Motor neuron (in vitro differentiated cells): ENCODE measurements at regions not wholly inside any gene's neighbourhood (a gene's known extent, or its start where the extent isn't known, plus 50 kb on each side); places are given as distances from the start of the nearest gene placed in this dataset.
"Not testable (repeated sequence)": the region's sequence is repeated elsewhere in the genome, so short reads cannot be mapped to it uniquely, and the experiment has no call there.

Source experiments
- ATAC-seq, 8 experiments: fragments of 200-7000 bp; cut with Tn5 transposase; replicated peaks in 6 of 8; 2 replicates each; pipeline ENCODE4 v1.8.0; 2021; ENCODE audit warnings: mild to moderate bottlenecking in 8 of 8, moderate library complexity in 8 of 8
- H3K27ac ChIP-seq, 2 donors: fragments of 250-450 bp; sonication (Bioruptor Pico); 2 replicates each; pipeline ENCODE4 v1.9.0; 2021; ENCODE audit warnings: antibody characterized with exemption in 2 of 2, mild to moderate bottlenecking in 2 of 2, moderate library complexity in 1 of 2
- H3K4me1 ChIP-seq, 2 donors: fragments of 250-450 bp; sonication (Bioruptor Pico); replicated peaks in 1 of 2; 2 replicates each; pipeline ENCODE4 v1.6.1; 2021; ENCODE audit warnings: antibody characterized with exemption in 2 of 2, mild to moderate bottlenecking in 2 of 2, moderate library complexity in 1 of 2
- H3K4me3 ChIP-seq, 5 donors: fragments of 250-450 bp; sonication (Bioruptor Pico); 2 replicates each; pipeline ENCODE4 v1.9.0; 2021; ENCODE audit warnings: antibody characterized with exemption in 5 of 5, mild to moderate bottlenecking in 5 of 5, moderate library complexity in 4 of 5
- WGBS, 10 experiments: fragments of 450-650 bp; shearing (Covaris generic); methylation state at CpG; one replicate each; pipeline ENCODE4 v1.0.0; 2022; 5-methylcytosine and 5-hydroxymethylcytosine counted together
- in situ Hi-C, 9 experiments: fragments of 400-800 bp; cut with MboI; loops; one replicate each; pipeline ENCODE4 v1.15.0; 2021; ENCODE audit warnings: low sequenced_read_pairs in 9 of 9, low pct_unique_long_range_greater_than_20kb in 2 of 9; ENCODE audit not compliant: unreplicated experiment in 9 of 9

- Histone ChIP-seq H3K4me3 (no peak overlapping the region), H3K4me1 (no peaks in the 10 kb centered on the region), H3K27ac (no peak overlapping the region)
- in situ Hi-C loops: no loop called here
- ATAC-seq: no peak
- 0 to 100% (median 80%) methylated on average over 1 of the region's 1 CpG; no CpG with 5 or more reads in 1 of the 10 experiments for WGBS, 10 experiments
Measured at GRCh38 chr6:86791476-86791875, 145.9 kb upstream of the HTR1E start.

- in situ Hi-C loops: no loop called here
- ATAC-seq: peak in 3 of 8 experiments; percentile 67 to 98 (median 86)
- Histone ChIP-seq H3K27ac (no peak overlapping the region), H3K4me1 (no peaks in the 10 kb centered on the region), H3K4me3 (no peak overlapping the region)
- 0 to 86% (median 50%) methylated on average over 1 to 2 of the region's 2 CpGs; no CpG with 5 or more reads in 1 of the 10 experiments for WGBS, 10 experiments
Measured at GRCh38 chr6:86789779-86790411, 147.4 kb upstream of the HTR1E start.

- in situ Hi-C loops: no loop called here
- H3K4me3 ChIP-seq: no peak overlapping the region
- ATAC-seq: no peak
- H3K4me1 ChIP-seq: no peaks in the 10 kb centered on the region
- H3K27ac ChIP-seq: no peak overlapping the region
Measured at GRCh38 chr6:86782328-86782727, 155.0 kb upstream of the HTR1E start.

DNA sequence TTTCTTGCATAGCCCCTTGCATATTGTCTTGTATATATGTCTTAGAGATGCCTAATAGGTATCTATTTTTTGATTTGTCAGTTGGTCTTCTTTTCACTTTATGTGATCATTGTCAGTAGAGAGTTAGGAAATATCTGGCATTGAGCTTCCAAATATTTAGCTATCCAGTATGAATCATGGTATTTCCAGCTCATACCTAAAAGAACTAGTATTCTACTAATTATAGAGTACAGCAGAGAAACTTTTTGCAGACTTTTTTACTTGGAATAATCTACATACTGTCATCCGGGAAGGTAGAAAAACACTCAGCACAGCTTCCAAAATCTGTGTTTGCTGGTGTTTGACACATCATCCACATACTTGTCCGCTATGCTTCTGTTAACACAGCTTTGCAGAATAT, 156.4 kb upstream of the HTR1E start:
- no peak overlapping the region for H3K27ac ChIP-seq
- in situ Hi-C loops: no loop called here
- 0 to 100% (median 83%) methylated on average over 1 to 2 of the region's 2 CpGs; no CpG with 5 or more reads in 1 of the 10 experiments for WGBS, 10 experiments
- no peak for ATAC-seq
- no peaks in the 10 kb centered on the region for H3K4me1 ChIP-seq
- no peak overlapping the region for H3K4me3 ChIP-seq

- in situ Hi-C loops: no loop called here
- no peak overlapping the region for H3K4me3 ChIP-seq
- no peak for ATAC-seq
- no peak overlapping the region for H3K27ac ChIP-seq
- H3K4me1 ChIP-seq: no peaks in the 10 kb centered on the region
Measured at GRCh38 chr6:86775893-86776292, 161.4 kb upstream of the HTR1E start.

- H3K27ac ChIP-seq: no peak overlapping the region
- in situ Hi-C loops: no loop called here
- ATAC-seq: no peak
- 33 to 100% (median 50%) methylated on average over 1 of the region's 1 CpG; no CpG with 5 or more reads in 5 of the 10 experiments for WGBS, 10 experiments
- H3K4me3 ChIP-seq: no peak overlapping the region
- no peaks in the 10 kb centered on the region for H3K4me1 ChIP-seq
Measured at GRCh38 chr6:86765211-86765610, 172.1 kb upstream of the HTR1E start.

GRCh38 chr6:86759953-86760352, 177.4 kb upstream of the HTR1E start:
- ATAC-seq, in situ Hi-C loops, H3K4me1 ChIP-seq, H3K4me3 ChIP-seq, H3K27ac ChIP-seq: not testable (repeated sequence)

GRCh38 chr6:86756640-86757229, 180.6 kb upstream of the HTR1E start:
- peaks cover 0 to 7% of the 10 kb centered on the region in 2 donors for H3K4me1 ChIP-seq
- no peak overlapping the region for H3K4me3 ChIP-seq
- ATAC-seq: peak in 3 of 8 experiments; percentile 63 to 86 (median 83)
- in situ Hi-C loops: no loop called here
- WGBS, 10 experiments: 0 to 33% (median 0%) methylated on average over 1 of the region's 1 CpG; no CpG with 5 or more reads in 1 of the 10 experiments
- peak overlapping the region in 1 of 2 donors; percentile 51 for H3K27ac ChIP-seq

GRCh38 chr6:86744048-86744447, 193.3 kb upstream of the HTR1E start:
- H3K4me3 ChIP-seq: no peak overlapping the region
- WGBS, 10 experiments: 0% methylated on average over 1 of the region's 1 CpG; no CpG with 5 or more reads in 9 of the 10 experiments
- no peak overlapping the region for H3K27ac ChIP-seq
- no peak for ATAC-seq
- no peaks in the 10 kb centered on the region for H3K4me1 ChIP-seq
- in situ Hi-C loops: no loop called here

- in situ Hi-C loops: no loop called here
- 0 to 100% (median 71%) methylated on average over 1 of the region's 1 CpG; no CpG with 5 or more reads in 5 of the 10 experiments for WGBS, 10 experiments
Measured at GRCh38 chr6:86738078-86738477, 199.2 kb upstream of the HTR1E start.

DNA sequence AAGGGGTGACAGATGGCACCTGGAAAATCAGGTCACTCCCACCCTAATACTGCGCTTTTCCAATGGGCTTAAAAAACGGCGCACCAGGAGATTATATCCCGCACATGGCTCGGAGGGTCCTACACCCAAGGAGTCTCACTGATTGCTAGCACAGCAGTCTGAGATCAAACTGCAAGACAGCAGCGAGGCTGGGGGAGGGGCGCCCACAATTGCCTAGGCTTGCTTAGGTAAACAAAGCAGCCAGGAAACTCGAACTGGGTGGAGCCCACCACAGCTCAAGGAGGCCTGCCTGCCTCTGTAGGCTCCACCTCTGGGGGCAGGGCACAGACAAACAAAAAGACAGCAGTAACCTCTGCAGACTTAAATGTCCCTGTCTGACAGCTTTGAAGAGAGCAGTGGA, 205.7 kb upstream of the HTR1E start:
- H3K4me3 ChIP-seq, H3K4me1 ChIP-seq, ATAC-seq, in situ Hi-C loops, H3K27ac ChIP-seq: not testable (repeated sequence)
- 80% methylated on average over 1 of the region's 8 CpGs; no CpG with 5 or more reads in 9 of the 10 experiments for WGBS, 10 experiments

More at GRCh38 chr6:86738078-86738477, 199.2 kb upstream of the HTR1E start:
- ATAC-seq: no peak
- Histone ChIP-seq H3K27ac (no peak overlapping the region), H3K4me1 (no peaks in the 10 kb centered on the region), H3K4me3 (no peak overlapping the region)

- in situ Hi-C loops: not testable (repeated sequence)
Measured at GRCh38 chr6:86730772-86731171, 206.6 kb upstream of the HTR1E start.

GRCh38 chr6:86730216-86730615, 207.1 kb upstream of the HTR1E start:
- ATAC-seq: no peak
- no peak overlapping the region for H3K4me3 ChIP-seq
- in situ Hi-C loops: no loop called here
- WGBS, 10 experiments: 0% methylated on average over 1 of the region's 1 CpG; no CpG with 5 or more reads in 4 of the 10 experiments
- H3K4me1 ChIP-seq: no peaks in the 10 kb centered on the region
- no peak overlapping the region for H3K27ac ChIP-seq

More at GRCh38 chr6:86730772-86731171, 206.6 kb upstream of the HTR1E start:
- 0 to 93% (median 67%) methylated on average over 1 to 4 of the region's 4 CpGs for WGBS, 10 experiments
- H3K4me3 ChIP-seq, H3K27ac ChIP-seq, ATAC-seq, H3K4me1 ChIP-seq: not testable (repeated sequence)

GRCh38 chr6:86728976-86729375, 208.4 kb upstream of the HTR1E start:
- no peak for ATAC-seq
- Histone ChIP-seq H3K4me3 (no peak overlapping the region), H3K4me1 (no peaks in the 10 kb centered on the region), H3K27ac (no peak overlapping the region)
- WGBS, 10 experiments: 0 to 86% (median 25%) methylated on average over 1 to 2 of the region's 2 CpGs
- in situ Hi-C loops: no loop called here
